ENCODE measurements at regions not wholly inside any gene's neighbourhood (a gene's known extent, or its start where the extent isn't known, plus 50 kb on each side); places are given as distances from the start of the nearest gene placed in this dataset.
"Not testable (repeated sequence)": the region's sequence is repeated elsewhere in the genome, so short reads cannot be mapped to it uniquely, and the experiment has no call there.

DNA sequence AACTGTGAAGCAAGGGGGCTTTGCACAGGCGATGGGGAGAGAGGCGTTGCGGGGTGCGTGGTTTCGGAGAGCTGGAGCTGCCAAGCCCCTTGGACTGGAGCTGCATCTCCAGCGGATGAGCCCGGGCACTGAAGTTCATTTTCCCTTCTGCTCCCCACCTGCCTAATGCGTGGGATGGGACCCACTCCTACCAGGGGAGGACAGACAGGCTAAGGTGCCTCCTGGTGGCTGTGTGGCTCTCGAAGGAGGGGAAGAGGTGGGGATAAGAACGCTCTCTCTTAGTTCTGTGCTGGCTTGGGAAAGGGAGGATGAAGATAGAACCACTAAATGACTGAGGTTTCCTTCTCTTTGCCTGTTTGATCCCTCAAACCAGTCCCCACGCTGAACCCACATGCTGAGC, 177.6 kb upstream of the PITRM1 start:
- DNase-seq (ENCODE audit: low read depth in 2 of 2), result no peak

DNA sequence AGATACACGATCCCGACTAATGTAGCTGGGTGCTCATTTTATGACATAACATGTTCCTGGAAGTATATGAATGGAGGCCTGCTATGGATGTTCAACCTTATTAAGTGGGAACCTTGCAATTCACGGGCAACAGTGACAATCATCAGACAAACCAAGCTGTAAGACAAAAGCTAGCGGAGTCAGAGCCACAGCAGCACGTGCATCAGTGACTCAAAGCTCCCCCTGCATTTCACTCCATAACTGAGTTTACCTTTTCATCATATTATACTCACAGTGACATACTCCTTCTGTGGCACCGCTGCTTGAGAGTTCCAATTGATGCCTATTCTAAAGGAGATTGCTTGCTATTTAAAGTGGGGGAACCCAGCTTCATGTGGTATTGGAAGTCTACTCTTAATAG, 176.0 kb upstream of the PITRM1 start:
- no peak for DNase-seq (ENCODE audit: low read depth in 2 of 2)

DNA sequence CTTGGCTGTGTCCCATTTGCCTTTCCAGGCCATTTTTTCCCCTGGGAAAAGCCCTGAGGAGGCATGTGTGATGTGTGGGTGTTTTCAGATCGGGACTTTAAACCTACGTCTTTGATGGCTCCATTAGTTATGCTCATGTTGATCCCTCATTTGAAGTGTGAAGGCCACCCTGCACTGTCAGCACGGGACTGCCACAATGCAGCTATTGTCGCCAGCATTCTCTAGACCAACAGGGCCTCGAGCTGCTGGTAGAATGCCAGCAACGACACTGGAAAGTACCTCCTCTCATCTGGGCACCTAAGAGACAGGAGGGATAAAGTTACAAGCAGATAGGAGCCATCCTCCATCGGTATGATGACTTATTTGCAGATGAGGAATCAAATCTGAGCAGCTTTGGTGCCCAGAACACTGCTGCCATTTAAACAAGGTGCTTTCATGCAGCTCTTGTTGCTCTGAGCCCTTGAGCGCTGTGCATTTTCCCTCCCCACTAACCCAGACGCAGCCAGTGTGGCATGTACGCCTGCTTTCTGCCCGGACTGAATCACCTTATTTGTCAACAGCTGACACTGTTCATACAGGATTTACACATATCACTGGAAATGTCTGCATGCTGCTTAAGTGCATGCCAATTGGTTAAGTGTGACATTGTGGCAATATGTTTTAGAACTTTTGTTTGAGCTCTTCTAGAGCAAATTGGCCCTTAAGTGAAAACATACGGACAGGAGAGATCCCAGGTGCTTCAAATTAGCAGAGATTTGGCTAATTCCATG, 175.0 kb upstream of the PITRM1 start:
- no peak for DNase-seq (ENCODE audit: low read depth in 2 of 2)

DNA sequence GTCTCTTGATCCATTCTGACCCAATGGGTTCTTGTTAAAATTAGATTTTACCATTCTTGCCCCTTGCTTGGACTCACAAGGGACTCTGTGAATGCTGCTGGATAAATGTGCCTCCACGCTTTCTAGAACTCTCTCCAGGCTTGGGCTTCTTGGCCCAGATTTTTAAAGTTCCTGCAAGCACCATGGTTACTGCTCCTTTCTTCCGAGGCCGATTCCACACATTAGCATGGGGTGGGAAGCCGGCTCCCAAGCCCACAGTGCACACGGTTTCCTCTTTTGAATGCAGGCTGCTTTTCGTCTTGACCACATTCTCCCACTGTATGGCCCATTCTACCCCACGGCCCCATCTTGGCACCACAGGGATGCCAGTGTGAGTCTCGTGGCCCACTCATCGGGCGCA, 174.3 kb upstream of the PITRM1 start:
- DNase-seq (ENCODE audit: low read depth in 2 of 2), result no peak

DNA sequence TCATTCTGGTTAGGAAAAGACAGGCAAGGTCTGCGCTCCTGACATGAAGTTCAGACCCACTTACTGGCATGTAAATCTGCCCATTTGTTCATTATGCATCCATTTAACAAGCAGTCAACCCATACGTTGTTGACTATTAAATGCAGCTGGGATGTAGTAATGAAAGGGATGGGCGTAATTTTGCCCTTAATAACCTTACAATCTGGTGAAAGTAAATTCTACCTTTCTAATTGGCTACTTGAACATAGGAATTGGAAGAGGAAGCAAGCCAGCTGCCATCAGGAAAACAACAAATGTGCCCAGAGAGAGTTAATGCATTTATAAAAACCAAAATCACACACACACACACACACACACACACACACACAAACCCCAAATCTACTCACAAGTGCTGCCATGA, 170.2 kb upstream of the PITRM1 start:
- no peak for DNase-seq (ENCODE audit: low read depth in 2 of 2)

DNA sequence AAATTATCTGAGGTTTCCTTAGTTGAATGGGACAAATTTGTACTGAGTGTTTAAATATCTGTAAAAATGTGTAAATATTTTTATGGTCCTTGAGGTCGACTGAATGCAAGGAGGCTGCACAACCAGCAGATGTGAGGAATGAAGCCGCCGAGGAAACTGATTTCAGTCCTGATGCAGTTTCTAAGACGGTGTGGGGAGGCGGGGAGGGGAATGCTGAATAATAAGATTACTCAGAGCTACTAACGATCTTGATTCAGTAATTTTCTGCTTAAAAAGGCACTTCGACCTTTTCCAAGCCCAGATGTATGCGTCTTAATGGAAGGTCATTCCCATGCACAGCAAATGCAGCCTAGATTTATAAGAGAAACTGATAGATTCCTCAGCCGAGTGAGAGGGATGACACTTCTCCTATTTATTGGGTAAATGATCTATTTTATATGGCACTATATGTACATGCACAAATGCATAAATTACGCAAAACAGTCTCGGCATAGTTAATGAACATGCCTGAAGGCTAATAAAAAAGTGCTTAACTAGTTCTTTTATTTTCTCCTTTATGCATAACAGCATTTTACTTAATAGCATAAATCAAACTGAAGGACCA, 167.6 kb upstream of the PITRM1 start:
- no peak for DNase-seq (ENCODE audit: low read depth in 2 of 2)

DNA sequence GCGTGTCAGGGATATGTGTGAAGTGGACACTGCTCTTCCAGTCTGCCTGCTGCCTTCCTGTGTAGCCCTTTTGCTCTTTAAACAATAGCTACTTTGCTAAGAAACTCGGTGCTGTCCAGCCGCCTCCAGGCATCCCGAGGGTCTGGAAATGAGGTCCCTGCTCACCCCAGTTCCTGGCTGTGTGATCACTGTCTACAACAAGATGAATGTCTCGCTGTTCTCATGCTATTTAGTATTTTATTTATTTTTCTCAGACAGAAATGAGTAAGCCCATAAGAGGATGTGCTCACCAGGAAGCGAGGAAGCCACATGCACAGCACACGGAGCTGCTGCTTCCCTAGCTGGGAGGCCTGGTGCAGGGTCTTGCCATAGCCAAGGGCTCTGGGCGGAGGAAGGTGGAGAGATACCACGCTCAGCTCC, 167.0 kb upstream of the PITRM1 start:
- no peak for DNase-seq (ENCODE audit: low read depth in 2 of 2)

DNA sequence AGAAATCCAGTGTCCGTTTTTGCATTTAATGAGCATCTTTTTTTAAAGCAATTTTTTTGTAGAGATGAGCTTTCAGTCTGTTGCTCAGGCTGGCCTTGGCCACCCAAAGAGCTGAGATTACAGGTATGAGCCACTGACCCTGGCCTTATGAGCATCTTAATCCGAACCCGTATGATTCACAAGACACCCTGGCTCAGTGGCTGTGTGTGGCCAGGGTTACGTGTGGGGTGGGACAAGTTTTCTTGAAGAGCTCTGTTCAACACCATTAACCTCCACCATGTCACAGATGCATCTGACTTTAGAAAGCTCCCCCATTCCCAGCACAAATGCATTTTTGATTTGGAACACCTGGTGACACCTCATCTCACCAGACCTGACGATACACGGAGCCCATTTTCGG, 166.5 kb upstream of the PITRM1 start:
- no peak for DNase-seq (ENCODE audit: low read depth in 2 of 2)

DNA sequence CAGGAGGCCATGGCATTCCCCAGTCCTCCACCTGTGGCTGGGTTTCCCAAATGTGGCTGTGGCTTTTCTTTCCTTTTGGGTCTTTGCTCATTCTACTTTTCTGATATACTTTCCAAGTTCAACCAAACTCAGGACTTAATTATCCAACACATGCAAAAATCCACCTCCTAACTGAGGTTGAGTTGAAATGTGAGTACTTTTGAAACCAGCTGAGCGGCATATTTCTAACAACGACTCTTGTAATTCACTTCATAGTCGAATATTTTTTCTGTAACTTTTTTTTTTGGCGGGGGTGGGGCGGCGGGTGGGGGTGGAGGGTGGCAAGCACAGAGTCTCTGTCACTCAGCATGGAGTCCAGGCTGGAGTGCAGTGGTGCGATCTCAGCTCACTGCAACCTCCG, 165.2 kb upstream of the PITRM1 start:
- DNase-seq (ENCODE audit: low read depth in 2 of 2), result no peak

DNA sequence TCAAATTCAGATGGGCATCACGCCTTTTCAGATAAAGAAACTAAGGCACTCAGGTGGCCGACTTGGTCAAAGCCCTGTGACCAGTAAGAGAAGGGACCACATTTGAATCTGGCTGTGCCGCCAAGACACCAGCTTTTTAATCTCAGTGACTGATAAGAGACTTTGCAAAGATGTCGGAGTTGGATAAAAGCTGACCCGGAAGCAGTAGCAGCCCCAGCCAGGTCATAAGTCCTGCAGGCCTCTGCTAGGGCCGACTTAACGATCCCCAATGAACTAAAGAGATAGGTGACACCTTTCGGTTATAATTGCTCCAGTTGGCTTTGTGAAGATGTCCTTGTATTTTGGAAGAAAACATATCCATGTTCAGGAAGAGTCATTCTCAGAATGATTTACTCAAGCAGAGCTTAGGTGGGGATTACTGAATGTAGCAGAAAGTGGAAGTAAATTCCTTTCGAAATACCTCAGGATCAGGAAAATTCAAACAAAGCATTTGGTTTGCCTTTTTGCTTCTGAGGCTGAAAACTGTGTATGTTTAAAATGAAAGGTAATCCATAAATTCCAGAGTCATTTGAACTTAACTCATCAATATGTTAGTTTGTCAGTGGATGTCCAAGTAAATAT, 164.2 kb upstream of the PITRM1 start:
- DNase-seq (ENCODE audit: low read depth in 2 of 2), result no peak

DNA sequence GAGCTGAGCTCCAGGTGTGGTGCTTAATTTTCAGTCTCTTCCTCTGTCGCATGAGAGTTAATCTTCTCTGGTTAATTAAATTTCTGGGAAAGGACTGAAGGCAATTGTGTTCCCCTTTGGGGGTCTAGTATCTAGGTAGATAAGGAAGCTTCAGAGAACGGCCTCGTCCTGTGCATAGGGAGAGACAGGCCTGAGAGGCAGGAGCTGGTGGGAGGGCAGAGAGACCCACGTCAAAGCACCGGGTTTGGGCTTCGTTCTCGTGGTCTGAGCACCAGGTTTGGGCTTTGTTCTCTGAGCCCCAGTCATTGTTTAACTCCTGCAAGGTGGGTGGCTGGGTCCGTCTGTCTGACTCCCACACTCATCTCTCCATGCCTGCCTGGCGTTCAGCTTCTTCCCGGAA, 160.8 kb upstream of the PITRM1 start:
- DNase-seq (ENCODE audit: low read depth in 2 of 2), result no peak

DNA sequence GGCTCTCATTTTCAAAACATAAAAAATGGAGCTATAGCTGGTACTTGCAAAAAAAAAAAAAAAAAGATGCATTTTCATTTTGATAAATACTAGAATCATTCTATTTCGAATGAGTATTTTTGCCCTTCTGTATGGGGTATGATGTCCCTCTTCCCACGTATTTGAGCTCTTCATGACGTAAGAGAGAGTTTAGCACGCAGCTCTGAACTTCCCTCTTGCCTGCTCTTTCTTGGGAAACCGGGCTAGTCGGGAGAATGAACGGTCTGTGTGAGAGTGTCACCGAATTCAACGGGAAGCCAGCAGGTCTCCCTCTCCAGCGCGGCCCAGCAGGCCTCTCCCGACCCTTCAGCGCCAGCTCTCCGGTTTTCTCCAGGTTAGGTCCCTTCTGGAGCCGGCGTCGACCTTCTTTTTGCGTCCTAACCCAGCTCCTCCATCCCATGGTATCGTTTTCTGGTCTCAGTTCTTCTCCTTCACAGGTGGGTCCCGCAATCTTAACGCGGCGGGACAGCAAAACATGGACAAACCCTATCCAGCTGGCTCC, 159.2 kb upstream of the PITRM1 start:
- no peak for DNase-seq (ENCODE audit: low read depth in 2 of 2)

DNA sequence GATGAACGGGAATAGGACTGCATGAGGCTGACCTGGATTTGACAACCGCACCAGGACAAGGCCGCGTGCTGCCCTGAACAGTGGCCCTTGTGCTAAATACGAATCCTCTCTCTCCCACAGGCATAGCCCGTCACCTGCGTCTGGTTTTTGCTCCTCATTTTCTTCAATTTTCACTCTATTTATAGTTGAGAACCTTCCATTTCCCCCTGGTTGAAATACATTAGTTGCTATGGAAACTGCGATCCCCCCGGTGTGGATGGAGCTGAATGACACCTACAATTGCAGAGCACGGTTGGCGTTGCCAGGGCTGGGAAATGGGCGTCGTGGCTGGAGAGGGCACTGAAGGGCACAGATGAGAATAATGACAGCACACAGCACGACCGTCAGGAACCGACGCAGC, 158.6 kb upstream of the PITRM1 start:
- DNase-seq (ENCODE audit: low read depth in 2 of 2), result no peak

DNA sequence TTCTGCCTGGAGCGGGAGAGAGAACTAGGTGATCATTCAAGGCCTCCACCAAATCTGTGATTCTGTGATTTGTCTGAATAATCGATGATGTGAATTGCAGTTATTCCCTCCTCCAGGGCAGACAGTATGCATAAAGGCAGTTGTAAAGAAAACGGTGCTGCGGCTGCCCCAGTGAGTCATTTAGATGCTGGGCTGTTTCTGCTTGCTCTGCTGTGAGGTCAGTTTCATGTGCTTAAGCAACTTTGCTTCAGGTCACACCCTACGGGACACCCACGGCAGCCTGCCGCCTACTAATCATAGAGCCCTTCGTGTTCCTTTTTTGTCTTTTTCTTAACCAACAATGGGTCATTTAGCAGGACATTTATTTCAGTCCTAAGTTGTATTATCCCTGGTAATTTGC, 158.1 kb upstream of the PITRM1 start:
- no peak for DNase-seq (ENCODE audit: low read depth in 2 of 2)

DNA sequence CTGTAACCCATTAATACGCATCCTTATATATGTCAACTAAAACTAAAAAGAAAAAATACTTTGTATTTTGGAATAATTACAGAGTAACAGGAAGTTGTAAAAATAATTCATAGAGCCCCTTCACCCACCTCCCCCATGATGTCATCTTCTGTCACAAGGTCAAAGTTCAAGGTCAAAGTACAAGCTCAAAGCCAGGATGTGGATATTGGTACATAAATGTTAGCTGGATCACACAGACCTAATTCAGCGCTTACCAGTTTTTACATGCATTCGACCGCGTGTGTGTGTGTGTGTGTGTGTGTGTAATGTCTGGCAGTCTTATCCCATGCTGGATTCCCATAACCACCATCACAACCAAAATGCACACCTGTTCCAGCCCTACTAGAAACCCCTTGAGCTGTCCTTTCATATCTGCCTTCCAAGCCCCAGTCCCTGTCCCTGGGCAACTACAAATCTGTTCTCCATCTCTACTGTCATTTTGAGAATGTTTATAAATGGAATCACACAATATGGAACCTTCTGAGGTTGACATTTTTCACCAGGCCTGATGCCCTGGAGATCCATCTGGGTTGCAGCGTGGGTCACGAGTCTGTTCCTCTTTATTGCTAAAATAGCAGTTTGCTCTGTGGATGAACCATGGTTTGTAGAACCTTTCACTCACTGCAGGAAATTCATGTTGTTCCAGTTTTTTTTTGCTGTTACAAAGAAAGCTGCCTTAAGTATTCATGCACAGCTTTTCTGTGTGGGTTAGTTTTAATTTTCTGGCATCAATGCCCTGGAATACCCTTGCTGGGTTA, 153.6 kb upstream of the PITRM1 start:
- no peak for DNase-seq (ENCODE audit: low read depth in 2 of 2)

DNA sequence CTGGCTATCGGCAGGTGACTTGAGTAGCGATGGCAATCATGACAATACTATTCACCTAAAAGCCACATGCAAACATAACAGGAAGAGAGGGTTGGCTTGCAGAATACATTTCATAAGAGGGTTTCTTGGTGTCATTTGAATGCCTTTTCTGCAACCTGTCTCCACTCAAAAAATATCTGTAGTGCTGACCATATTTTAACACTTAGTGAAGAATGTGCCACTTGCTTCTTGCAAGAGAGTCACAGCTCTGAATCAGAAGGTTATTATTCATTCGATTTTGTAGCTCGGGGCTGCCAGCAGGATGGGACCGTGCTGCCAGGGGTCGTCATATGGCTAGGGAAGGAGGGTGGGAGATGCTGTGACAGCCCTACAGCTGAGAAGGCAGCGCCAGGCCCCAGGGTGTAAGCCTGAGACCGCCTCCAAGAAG, 152.0 kb upstream of the PITRM1 start:
- DNase-seq (ENCODE audit: low read depth in 2 of 2), result no peak

DNA sequence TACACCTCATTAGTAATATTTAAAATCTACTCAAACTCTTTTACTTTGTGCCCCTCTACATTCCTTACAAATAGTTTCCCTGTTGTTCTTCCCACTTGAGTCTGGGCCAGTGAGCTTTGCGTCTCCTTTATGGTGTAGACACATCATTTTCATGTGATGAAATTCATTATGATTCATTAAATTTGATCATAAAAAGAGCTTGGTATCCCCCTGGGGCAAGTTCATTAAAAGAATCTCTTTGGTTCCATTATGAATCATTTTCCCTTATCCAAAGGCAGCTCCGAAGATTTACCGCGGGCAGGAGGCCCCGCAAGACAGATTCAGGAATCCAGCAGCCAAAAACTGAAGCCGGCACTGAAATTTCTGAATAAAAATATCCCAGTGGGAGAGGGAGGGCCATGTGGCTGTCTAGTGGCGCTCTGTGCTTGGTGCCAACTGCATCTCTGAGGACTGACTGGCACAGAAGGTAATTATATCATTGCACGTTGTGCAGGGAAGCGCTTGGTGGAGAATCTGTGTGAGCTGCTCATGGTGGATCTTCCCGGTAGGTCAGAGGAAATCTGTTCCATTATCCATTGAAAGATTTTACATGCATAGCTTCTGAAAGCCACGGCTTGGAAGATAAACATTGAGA, 151.4 kb upstream of the PITRM1 start:
- no peak for DNase-seq (ENCODE audit: low read depth in 2 of 2)

DNA sequence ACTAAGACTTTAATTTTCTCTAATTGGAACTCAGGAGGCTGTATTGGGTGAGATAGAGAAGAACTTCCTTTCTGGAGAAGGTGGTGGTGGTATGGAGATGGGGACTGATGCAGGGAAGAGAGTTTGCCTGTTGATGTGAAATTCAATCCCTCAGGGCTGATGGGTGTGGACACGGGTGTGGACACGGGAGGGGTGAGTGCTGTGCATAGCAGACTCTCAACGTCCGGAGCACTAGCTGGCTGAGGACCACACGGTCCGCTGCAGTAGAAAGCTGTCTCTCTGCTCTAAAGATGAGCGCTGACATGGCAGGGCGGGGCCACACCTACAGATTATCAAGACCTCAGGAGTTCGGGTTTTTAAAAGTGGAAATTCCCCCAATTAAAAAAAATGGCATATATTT, 148.5 kb upstream of the PITRM1 start:
- no peak for DNase-seq (ENCODE audit: low read depth in 2 of 2)

DNA sequence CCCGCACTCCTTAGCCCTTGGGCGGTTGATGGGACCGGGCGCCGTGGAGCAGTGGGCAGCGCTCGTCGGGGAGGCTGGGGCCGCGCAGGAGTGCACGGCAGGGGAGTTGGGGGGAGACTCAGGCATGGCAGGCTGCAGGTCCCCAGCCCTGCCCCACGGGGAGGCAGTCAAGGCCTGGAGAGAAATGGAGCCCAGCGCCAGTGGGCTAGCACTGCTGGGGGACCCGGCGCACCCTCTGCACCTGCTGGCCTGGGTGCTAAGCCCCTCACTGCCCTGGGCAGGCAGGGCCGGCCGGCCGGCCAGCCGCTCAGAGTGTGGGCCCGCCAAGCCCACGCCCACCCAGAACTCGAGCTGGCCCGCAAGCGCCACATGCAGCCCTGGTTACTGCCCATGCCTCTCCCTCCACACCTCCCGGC, 147.2 kb upstream of the PITRM1 start:
- DNase-seq (ENCODE audit: low read depth in 2 of 2), result no peak

DNA sequence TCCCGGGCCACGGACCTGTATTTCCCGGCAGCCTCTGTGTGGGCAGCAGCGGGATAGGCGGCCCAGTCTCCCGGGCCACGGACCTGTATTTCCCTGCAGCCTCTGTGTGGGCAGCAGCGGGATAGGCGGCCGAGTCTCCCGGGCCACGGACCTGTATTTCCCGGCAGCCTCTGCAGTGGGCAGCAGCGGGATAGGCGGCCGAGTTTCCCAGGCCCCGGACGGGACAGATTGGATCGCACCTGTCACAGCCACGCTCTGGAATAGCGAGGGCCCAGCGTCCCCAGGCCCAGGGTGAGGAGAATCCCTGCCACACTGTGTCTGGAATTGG, 145.9 kb upstream of the PITRM1 start:
- not testable (repeated sequence) for DNase-seq (ENCODE audit: low read depth in 2 of 2)

DNA sequence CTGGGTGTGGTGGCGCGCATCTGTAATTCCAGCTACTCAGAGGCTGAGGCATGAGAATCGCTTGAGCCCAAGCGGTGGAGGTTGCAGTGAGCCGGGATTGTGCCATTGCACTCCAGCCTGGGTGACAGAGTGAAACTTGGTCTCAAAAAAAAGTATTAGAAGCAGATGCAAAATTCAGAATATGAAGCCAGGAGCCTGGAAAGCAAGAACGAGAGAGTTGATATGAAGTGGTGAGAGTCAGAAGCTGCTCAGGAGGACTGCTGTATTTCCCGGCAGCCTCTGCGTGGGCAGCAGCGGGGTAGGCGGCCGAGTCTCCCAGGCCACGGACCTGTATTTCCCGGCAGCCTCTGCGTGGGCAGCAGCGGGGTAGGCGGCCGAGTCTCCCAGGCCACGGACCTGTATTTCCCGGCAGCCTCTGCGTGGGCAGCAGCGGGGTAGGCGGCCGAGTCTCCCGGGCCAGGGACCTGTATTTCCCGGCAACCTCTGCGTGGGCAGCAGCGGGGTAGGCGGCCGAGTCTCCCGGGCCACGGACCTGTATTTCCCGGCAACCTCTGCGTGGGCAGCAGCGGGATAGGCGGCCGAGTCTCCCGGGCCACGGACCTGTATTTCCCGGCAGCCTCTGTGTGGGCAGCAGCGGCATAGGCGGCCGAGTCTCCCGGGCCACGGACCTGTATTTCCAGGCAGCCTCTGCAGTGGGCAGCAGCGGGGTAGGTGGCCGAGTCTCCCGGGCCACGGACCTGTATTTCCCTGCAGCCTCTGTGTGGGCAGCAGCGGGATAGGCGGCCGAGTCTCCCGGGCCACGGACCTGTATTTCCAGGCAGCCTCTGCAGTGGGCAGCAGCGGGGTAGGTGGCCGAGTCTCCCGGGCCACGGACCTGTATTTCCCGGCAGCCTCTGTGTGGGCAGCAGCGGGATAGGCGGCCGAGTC, 145.2 kb upstream of the PITRM1 start:
- not testable (repeated sequence) for DNase-seq (ENCODE audit: low read depth in 2 of 2)

Measured in stimulated activated CD8-positive, alpha-beta memory T cell treated with anti-CD3 and anti-CD28 coated beads, Interleukin-7, amount 100 ng/mL, for 1 hour (primary cell).